ENCODE measurements at regions not wholly inside any gene's neighbourhood (a gene's known extent, or its start where the extent isn't known, plus 50 kb on each side); places are given as distances from the start of the nearest gene placed in this dataset.

- Histone ChIP-seq H3K4me3 (replicated peaks in 1 of 3; ENCODE audit: insufficient read depth in 1 of 3, low read depth in 2 of 3, low read length in 3 of 3) (no peak overlapping the region), H3K36me3 (replicated peaks in 1 of 2; ENCODE audit: control insufficient read depth in 1 of 2, insufficient read depth in 2 of 2, low read length in 2 of 2) (no peaks in the 10 kb centered on the region), H4K20me1 (ENCODE audit: insufficient read depth, low read length) (no peaks in the 10 kb centered on the region), H3K4me2 (ENCODE audit: low read depth, low read length) (no peak overlapping the region), H3K27ac (ENCODE audit: extremely low read length, insufficient read depth, low read length) (no peak overlapping the region), H3K9me3 (ENCODE audit: low read length) (no peaks in the 10 kb centered on the region), H2AFZ (ENCODE audit: low read length) (no peak overlapping the region), H3K27me3 (ENCODE audit: control insufficient read depth in 1 of 2, insufficient read depth in 2 of 2, low read length in 2 of 2) (no peaks in the 10 kb centered on the region; a peak in 1 of 5 replicates), H3K4me1 (ENCODE audit: insufficient read depth, low read length) (peaks cover 9% of the 10 kb centered on the region), H3K79me2 (ENCODE audit: insufficient read depth, low read length) (no peaks in the 10 kb centered on the region), H3K9ac (ENCODE audit: insufficient read depth, low read depth, low read length) (no peak overlapping the region)
- in situ Hi-C loops (cut with HindIII; ENCODE audit: extremely low pct_ligation_motif_present, low pct_unique_long_range_greater_than_20kb) (no loop called here), intact Hi-C loops (cut with micrococcal nuclease; ENCODE audit: unreplicated experiment) (loop anchor here (10.0 kb wide), 1 partner anchor 122 kb away; no protein-coding TSS in a partner anchor)
- DNase-seq (ENCODE audit: low spot score) (peak; percentile 70), FAIRE-seq (peak; percentile 34), ATAC-seq (peak; percentile 96)
- 5% methylated on average over 3 of the region's 3 CpGs for WGBS (ENCODE audit: low lambda C conversion rate)
- ChIA-PET POLR2A (no interaction called here), CTCF (ENCODE audit: low intra/inter-chr PET ratio, low total read pairs) (no interaction called here)
- no TSS peak for BruUV-seq (replicated peaks)
- no peak for TF ChIP-seq PBX2 (CRISPR knock-in tag; IDR thresholded peaks at IDR 0.05)
- TF ChIP-seq ZBTB3 (CRISPR knock-in tag; IDR thresholded peaks at IDR 0.05; ENCODE audit: borderline replicate concordance, low read depth): no peak
- TF ChIP-seq ZNF20 (CRISPR knock-in tag; IDR thresholded peaks at IDR 0.05): no peak
- TF ChIP-seq ZNF205 (CRISPR knock-in tag; IDR thresholded peaks at IDR 0.05): peak; percentile 62; the same call in 1 of the 2 replicates
- TF ChIP-seq TRIM22 (IDR thresholded peaks at IDR 0.05): no peak
- no peak for TF ChIP-seq ZNF749 (CRISPR knock-in tag; IDR thresholded peaks at IDR 0.05; ENCODE audit: borderline replicate concordance)
- no peak for TF ChIP-seq TOPORS (CRISPR knock-in tag; IDR thresholded peaks at IDR 0.05)
- TF ChIP-seq AHDC1 (CRISPR knock-in tag; IDR thresholded peaks at IDR 0.05; ENCODE audit: borderline replicate concordance): peak; percentile 37; the same call in 1 of the 2 replicates
- no peak for TF ChIP-seq ZNF441 (CRISPR knock-in tag; IDR thresholded peaks at IDR 0.05; ENCODE audit: borderline replicate concordance)
- TF ChIP-seq TBX2 (CRISPR knock-in tag; IDR thresholded peaks at IDR 0.05; ENCODE audit: borderline replicate concordance): no peak
- TF ChIP-seq FOSL1 (CRISPR knock-in tag; IDR thresholded peaks at IDR 0.05; ENCODE audit: borderline replicate concordance): peak; percentile 84
- no peak for TF ChIP-seq ZNF605 (CRISPR knock-in tag; IDR thresholded peaks at IDR 0.05)
- TF ChIP-seq ASH2L (IDR thresholded peaks at IDR 0.05; ENCODE audit: insufficient read length, low read depth, low read length): no peak
- TF ChIP-seq ZNF580 (CRISPR knock-in tag; IDR thresholded peaks at IDR 0.05; ENCODE audit: borderline replicate concordance, low read depth): no peak
- no peak for TF ChIP-seq SAFB2 (CRISPR knock-in tag; IDR thresholded peaks at IDR 0.05; ENCODE audit: borderline replicate concordance, low read depth)
- TF ChIP-seq ZFP1 (CRISPR knock-in tag; IDR thresholded peaks at IDR 0.05): no peak
- no peak for TF ChIP-seq TEF (CRISPR knock-in tag; IDR thresholded peaks at IDR 0.05)
These were observed 73.1 kb upstream of the AASS start for GRCh38 chr7:122217125-122217524.
